T-cell (primary cell): ENCODE measurements at regions not wholly inside any gene's neighbourhood (a gene's known extent, or its start where the extent isn't known, plus 50 kb on each side); places are given as distances from the start of the nearest gene placed in this dataset.

ENCODE experiments used
- ATAC-seq, 4 experiments: fragments of 200-7000 bp in 3 of 4; fragments of 150-1000 bp in 1 of 4; cut with Tn5 transposase; replicated peaks in 1 of 4; 1 replicate in 3 of 4; 2 replicates in 1 of 4; pipeline ENCODE4 v1.10.0; 2021; ENCODE audit warnings: moderate library complexity in 3 of 4, mild to moderate bottlenecking in 2 of 4, moderate number of reproducible peaks in 1 of 4
- CTCF ChIA-PET, 2 donors: fragments of 300-600 bp; sonication (Branson Sonifier 250); formaldehyde crosslinking; loops; one replicate each; lab custom pipeline; 2022; ENCODE audit warnings: antibody characterized with exemption in 2 of 2; lab: Charles Lee
- POLR2A ChIA-PET, 2 donors: fragments of 300-600 bp; sonication (Branson Sonifier 250); formaldehyde crosslinking; loops; one replicate each; lab custom pipeline; 2022; ENCODE audit warnings: antibody characterized with exemption in 2 of 2; lab: Charles Lee
- DNase-seq, 35 experiments: peaks; one replicate each; pipeline versions ENCODE4 v3.0.0 to v3.0.0-alpha.2; 2013 to 2023
- H3K27ac ChIP-seq: one replicate; pipeline ENCODE4 v1.5.1; 2013; ENCODE audit warnings: low read length
- H3K27me3 ChIP-seq, 2 experiments: replicated peaks in 1 of 2; 1 replicate in 1 of 2; 2 replicates in 1 of 2; pipeline versions ENCODE4 v1.6.1 to v1.7.0; 2013; ENCODE audit warnings: low read length in 1 of 2, mixed read lengths in 1 of 2; ENCODE audit not compliant: control insufficient read depth in 2 of 2, insufficient read depth in 2 of 2; ENCODE audit errors: extremely low read depth in 1 of 2
- H3K36me3 ChIP-seq, 2 donors: 1 replicate in 1 of 2; 2 replicates in 1 of 2; pipeline versions ENCODE4 v1.6.1 to v1.7.0; 2013; ENCODE audit warnings: low read length in 1 of 2; ENCODE audit not compliant: control insufficient read depth in 2 of 2, insufficient read depth in 1 of 2; ENCODE audit errors: extremely low read depth in 1 of 2
- H3K4me1 ChIP-seq, 2 experiments: 1 replicate in 1 of 2; 2 replicates in 1 of 2; pipeline versions ENCODE4 v1.6.1 to v1.7.0; 2013; ENCODE audit warnings: low read length in 2 of 2, mixed read lengths in 1 of 2; ENCODE audit not compliant: insufficient read depth in 2 of 2, control insufficient read depth in 1 of 2; ENCODE audit errors: extremely low read depth in 1 of 2
- H3K4me3 ChIP-seq, 2 donors: 1 replicate in 1 of 2; 2 replicates in 1 of 2; pipeline versions ENCODE4 v1.5.1 to v1.7.0; 2013; ENCODE audit warnings: mild to moderate bottlenecking in 2 of 2, low read length in 1 of 2, moderate library complexity in 1 of 2; ENCODE audit not compliant: control insufficient read depth in 1 of 2; ENCODE audit errors: extremely low read depth in 1 of 2
- H3K9me3 ChIP-seq: 2 replicates; pipeline ENCODE4 v1.7.0; 2013
- H3K27ac Mint-ChIP-seq, 2 donors: one replicate each; pipeline ENCODE4 v1.8.0; 2020 to 2021; ENCODE audit warnings: mild to moderate bottlenecking in 2 of 2, mixed read lengths in 2 of 2
- H3K27me3 Mint-ChIP-seq, 2 donors: one replicate each; pipeline ENCODE4 v1.8.0; 2021 to 2022; ENCODE audit warnings: mixed read lengths in 2 of 2
- H3K36me3 Mint-ChIP-seq: one replicate; pipeline ENCODE4 v1.8.0; 2021; ENCODE audit warnings: mixed read lengths
- H3K4me1 Mint-ChIP-seq, 3 donors: one replicate each; pipeline ENCODE4 v1.8.0; 2020 to 2022; ENCODE audit warnings: mixed read lengths in 3 of 3, mild to moderate bottlenecking in 1 of 3
- H3K4me3 Mint-ChIP-seq, 3 donors: one replicate each; pipeline ENCODE4 v1.8.0; 2020 to 2022; ENCODE audit warnings: mild to moderate bottlenecking in 3 of 3, mixed read lengths in 3 of 3, moderate library complexity in 3 of 3
- H3K9me3 Mint-ChIP-seq, 3 donors: one replicate each; pipeline ENCODE4 v1.8.0; 2020 to 2022; ENCODE audit warnings: mixed read lengths in 3 of 3
- WGBS: methylation state at CpG from one replicate; pipeline ENCODE4 v1.1.5; 2013; ENCODE audit warnings: missing lambda C conversion rate; ENCODE audit not compliant: insufficient coverage; 5-methylcytosine and 5-hydroxymethylcytosine counted together

GRCh38 chr1:29657816-29658215, 421.5 kb downstream of the PTPRU start:
- H3K4me3 Mint-ChIP-seq: no peak overlapping the region
- 88% methylated on average over 1 of the region's 2 CpGs for WGBS

GRCh38 chr1:29655945-29656850, 419.9 kb downstream of the PTPRU start:
- H3K4me3 ChIP-seq: no peak overlapping the region
- H3K36me3 Mint-ChIP-seq: no peaks in the 10 kb centered on the region
- WGBS: 55% methylated on average over 7 of the region's 8 CpGs
- ATAC-seq (no peak), DNase-seq (no peak)
- peaks cover 26 to 29% of the 10 kb centered on the region in 2 donors for H3K27me3 Mint-ChIP-seq
- H3K27me3 ChIP-seq: peaks cover 0 to 17% of the 10 kb centered on the region in 2 experiments
- POLR2A ChIA-PET: no interaction called here
- no peak overlapping the region for H3K27ac Mint-ChIP-seq
- no peaks in the 10 kb centered on the region for H3K9me3 ChIP-seq
- no peaks in the 10 kb centered on the region for H3K36me3 ChIP-seq
- no peak overlapping the region for H3K27ac ChIP-seq
- no peaks in the 10 kb centered on the region for H3K4me1 Mint-ChIP-seq
- no peak overlapping the region for H3K4me3 Mint-ChIP-seq
- H3K9me3 Mint-ChIP-seq: peaks cover 8 to 21% (median 9%) of the 10 kb centered on the region in 3 donors
- CTCF ChIA-PET: no interaction called here
- H3K4me1 ChIP-seq: no peaks in the 10 kb centered on the region

More at GRCh38 chr1:29657816-29658215, 421.5 kb downstream of the PTPRU start:
- ATAC-seq: no peak
- CTCF ChIA-PET: no interaction called here
- no peaks in the 10 kb centered on the region for H3K36me3 ChIP-seq
- Mint-ChIP-seq H3K27ac (no peak overlapping the region), H3K4me1 (no peaks in the 10 kb centered on the region), H3K27me3 (peaks cover 29 to 32% of the 10 kb centered on the region in 2 donors), H3K36me3 (no peaks in the 10 kb centered on the region), H3K9me3 (peaks cover 16 to 27% (median 21%) of the 10 kb centered on the region in 3 donors)
- H3K4me1 ChIP-seq: no peaks in the 10 kb centered on the region
- no peaks in the 10 kb centered on the region for H3K9me3 ChIP-seq
- H3K4me3 ChIP-seq: no peak overlapping the region
- H3K27me3 ChIP-seq: peaks cover 0 to 7% of the 10 kb centered on the region in 2 experiments
- DNase-seq: no peak
- no peak overlapping the region for H3K27ac ChIP-seq
- POLR2A ChIA-PET: no interaction called here

GRCh38 chr1:29655145-29655544, 418.8 kb downstream of the PTPRU start:
- Histone ChIP-seq H3K4me1 (no peaks in the 10 kb centered on the region), H3K27ac (no peak overlapping the region), H3K4me3 (no peak overlapping the region), H3K36me3 (no peaks in the 10 kb centered on the region), H3K9me3 (no peaks in the 10 kb centered on the region), H3K27me3 (peaks cover 0 to 20% of the 10 kb centered on the region in 2 experiments)
- Mint-ChIP-seq H3K9me3 (peaks cover 5 to 17% (median 7%) of the 10 kb centered on the region in 3 donors), H3K4me1 (no peaks in the 10 kb centered on the region), H3K27me3 (peaks cover 28 to 31% of the 10 kb centered on the region in 2 donors), H3K4me3 (no peak overlapping the region), H3K36me3 (no peaks in the 10 kb centered on the region), H3K27ac (no peak overlapping the region)
- DNase-seq (no peak), ATAC-seq (no peak)
- CTCF ChIA-PET: no interaction called here
- 88% methylated on average over 5 of the region's 5 CpGs for WGBS
- POLR2A ChIA-PET: no interaction called here

GRCh38 chr1:29653886-29654450, 417.6 kb downstream of the PTPRU start:
- no peak for ATAC-seq
- H3K27ac Mint-ChIP-seq: no peak overlapping the region
- Histone ChIP-seq H3K4me3 (no peak overlapping the region), H3K36me3 (no peaks in the 10 kb centered on the region), H3K27me3 (peaks cover 0 to 30% of the 10 kb centered on the region in 2 experiments), H3K27ac (no peak overlapping the region), H3K4me1 (no peaks in the 10 kb centered on the region), H3K9me3 (no peaks in the 10 kb centered on the region)
- H3K36me3 Mint-ChIP-seq: no peaks in the 10 kb centered on the region
- H3K9me3 Mint-ChIP-seq: peaks cover 2 to 17% (median 3%) of the 10 kb centered on the region in 3 donors
- ChIA-PET POLR2A (no interaction called here), CTCF (no interaction called here)
- WGBS: 80% methylated on average over 2 of the region's 3 CpGs
- peaks cover 36 to 41% of the 10 kb centered on the region in 2 donors for H3K27me3 Mint-ChIP-seq
- no peaks in the 10 kb centered on the region for H3K4me1 Mint-ChIP-seq
- no peak overlapping the region for H3K4me3 Mint-ChIP-seq
- no peak for DNase-seq

DNA sequence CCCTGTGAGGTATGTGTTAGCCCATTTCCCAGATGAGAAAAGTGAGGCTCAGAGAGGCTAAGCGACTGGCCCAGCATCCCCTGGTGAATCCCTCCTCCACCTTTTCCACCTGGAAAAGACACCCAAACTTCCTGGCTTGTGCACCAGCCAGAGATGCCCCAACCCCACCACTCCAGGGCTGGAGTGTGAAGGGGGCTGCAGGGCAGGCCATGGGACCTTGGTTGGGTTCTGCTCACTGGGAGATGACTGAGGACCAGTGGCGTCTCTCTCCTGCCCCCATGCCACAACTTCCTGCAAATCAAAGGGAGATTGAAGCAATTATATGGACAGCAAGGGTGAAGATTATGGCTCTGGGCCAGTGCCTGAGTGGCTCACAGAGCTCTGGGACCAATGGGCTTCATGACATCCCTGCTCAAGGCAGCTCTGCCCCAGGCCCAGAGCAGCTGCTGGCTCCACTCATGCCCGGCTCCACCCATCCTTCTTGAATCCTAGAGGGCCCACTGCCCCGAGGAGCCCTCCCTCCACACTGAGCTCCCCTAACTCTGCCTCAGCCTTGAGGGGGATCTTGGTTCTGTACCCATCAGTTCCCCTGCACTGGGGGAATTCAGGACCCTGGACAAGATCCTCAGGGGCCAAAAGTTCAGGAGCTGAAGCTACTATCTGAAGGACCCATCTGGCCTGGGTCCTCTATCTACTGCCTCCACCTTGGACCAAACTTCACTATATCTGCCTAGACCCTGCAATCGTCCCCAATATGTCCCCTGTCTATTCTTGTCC, 416.9 kb downstream of the PTPRU start:
- H3K27me3 Mint-ChIP-seq: peaks cover 37 to 40% of the 10 kb centered on the region in 2 donors
- Histone ChIP-seq H3K36me3 (no peaks in the 10 kb centered on the region), H3K27me3 (peaks cover 0 to 30% of the 10 kb centered on the region in 2 experiments), H3K27ac (no peak overlapping the region), H3K4me1 (no peaks in the 10 kb centered on the region), H3K4me3 (no peak overlapping the region), H3K9me3 (no peaks in the 10 kb centered on the region)
- no peak overlapping the region for H3K27ac Mint-ChIP-seq
- H3K4me1 Mint-ChIP-seq: no peaks in the 10 kb centered on the region
- ChIA-PET POLR2A (no interaction called here), CTCF (no interaction called here)
- no peaks in the 10 kb centered on the region for H3K36me3 Mint-ChIP-seq
- ATAC-seq (no peak), DNase-seq (no peak)
- no peak overlapping the region for H3K4me3 Mint-ChIP-seq
- 42% methylated on average over 3 of the region's 5 CpGs for WGBS
- H3K9me3 Mint-ChIP-seq: peaks cover 1 to 15% (median 2%) of the 10 kb centered on the region in 3 donors
